ENCODE measurements at regions not wholly inside any gene's neighbourhood (a gene's known extent, or its start where the extent isn't known, plus 50 kb on each side); places are given as distances from the start of the nearest gene placed in this dataset.

- TF ChIP-seq POLR2A (IDR thresholded peaks at IDR 0.05; ENCODE audit: low read length) (no peak), CTCF (IDR thresholded peaks at IDR 0.05) (no peak)
Measured at GRCh38 chr6:81621816-81622395, 130.6 kb downstream of the TENT5A start.
